ENCODE measurements at regions not wholly inside any gene's neighbourhood (a gene's known extent, or its start where the extent isn't known, plus 50 kb on each side); places are given as distances from the start of the nearest gene placed in this dataset.

DNA sequence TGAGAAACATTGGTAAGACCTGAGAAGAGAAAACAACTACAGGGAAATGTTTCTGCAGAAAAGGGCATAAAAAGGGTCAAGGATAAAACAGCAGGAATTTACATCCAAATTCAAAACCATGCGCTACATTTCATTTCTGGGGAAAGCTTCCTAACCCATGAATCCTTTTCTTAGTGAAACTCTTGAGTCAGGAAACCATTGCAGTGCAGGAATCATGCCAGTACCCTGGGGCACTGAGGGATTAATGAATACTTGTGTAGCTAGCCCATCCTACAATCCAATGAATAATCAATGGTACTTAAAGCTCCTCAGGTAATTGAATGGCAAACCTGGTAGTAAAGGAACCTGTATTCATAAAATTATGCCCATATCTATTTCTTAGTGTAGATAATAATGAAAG is 580.5 kb downstream of the TLE1 start:
- no peaks in the 10 kb centered on the region for H3K9me3 Mint-ChIP-seq (ENCODE audit: low read depth)
- no peak for DNase-seq (ENCODE audit: low spot score, unreplicated experiment)
- H3K36me3 Mint-ChIP-seq (ENCODE audit: insufficient read depth), result no peaks in the 10 kb centered on the region
- TF ChIP-seq, protein P1, sequence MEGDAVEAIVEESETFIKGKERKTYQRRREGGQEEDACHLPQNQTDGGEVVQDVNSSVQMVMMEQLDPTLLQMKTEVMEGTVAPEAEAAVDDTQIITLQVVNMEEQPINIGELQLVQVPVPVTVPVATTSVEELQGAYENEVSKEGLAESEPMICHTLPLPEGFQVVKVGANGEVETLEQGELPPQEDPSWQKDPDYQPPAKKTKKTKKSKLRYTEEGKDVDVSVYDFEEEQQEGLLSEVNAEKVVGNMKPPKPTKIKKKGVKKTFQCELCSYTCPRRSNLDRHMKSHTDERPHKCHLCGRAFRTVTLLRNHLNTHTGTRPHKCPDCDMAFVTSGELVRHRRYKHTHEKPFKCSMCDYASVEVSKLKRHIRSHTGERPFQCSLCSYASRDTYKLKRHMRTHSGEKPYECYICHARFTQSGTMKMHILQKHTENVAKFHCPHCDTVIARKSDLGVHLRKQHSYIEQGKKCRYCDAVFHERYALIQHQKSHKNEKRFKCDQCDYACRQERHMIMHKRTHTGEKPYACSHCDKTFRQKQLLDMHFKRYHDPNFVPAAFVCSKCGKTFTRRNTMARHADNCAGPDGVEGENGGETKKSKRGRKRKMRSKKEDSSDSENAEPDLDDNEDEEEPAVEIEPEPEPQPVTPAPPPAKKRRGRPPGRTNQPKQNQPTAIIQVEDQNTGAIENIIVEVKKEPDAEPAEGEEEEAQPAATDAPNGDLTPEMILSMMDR (IDR thresholded peaks at IDR 0.05; ENCODE audit: unreplicated experiment), result no peak
- no peak overlapping the region for H3K27ac Mint-ChIP-seq
- H3K27me3 Mint-ChIP-seq, result peaks cover 7% of the 10 kb centered on the region
- no peak overlapping the region for H3K4me3 Mint-ChIP-seq (ENCODE audit: low read depth)
- peaks cover 3% of the 10 kb centered on the region for H3K4me1 Mint-ChIP-seq (ENCODE audit: low read depth)

DNA sequence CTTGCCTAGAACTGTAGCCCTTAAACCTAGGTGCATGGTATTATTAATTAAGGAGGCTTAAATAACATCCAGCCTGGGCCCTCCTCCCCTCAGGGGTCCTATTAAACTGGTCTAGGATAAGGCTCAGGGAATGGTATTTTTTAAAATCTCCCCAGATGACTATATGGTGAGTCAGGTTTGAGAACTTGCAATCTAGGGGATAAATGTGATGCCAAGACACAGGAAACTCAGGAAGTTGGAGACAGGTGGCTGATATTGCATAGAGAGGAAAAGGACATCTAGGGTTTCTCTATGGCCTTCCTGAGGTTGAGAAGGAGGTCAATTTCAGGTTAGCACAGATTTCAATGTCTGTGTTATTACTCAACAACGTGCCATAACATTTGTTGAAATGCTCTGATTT is 581.0 kb downstream of the TLE1 start:
- no peak overlapping the region for H3K4me3 Mint-ChIP-seq (ENCODE audit: low read depth)
- H3K9me3 Mint-ChIP-seq (ENCODE audit: low read depth), result no peaks in the 10 kb centered on the region
- no peaks in the 10 kb centered on the region for H3K36me3 Mint-ChIP-seq (ENCODE audit: insufficient read depth)

DNA sequence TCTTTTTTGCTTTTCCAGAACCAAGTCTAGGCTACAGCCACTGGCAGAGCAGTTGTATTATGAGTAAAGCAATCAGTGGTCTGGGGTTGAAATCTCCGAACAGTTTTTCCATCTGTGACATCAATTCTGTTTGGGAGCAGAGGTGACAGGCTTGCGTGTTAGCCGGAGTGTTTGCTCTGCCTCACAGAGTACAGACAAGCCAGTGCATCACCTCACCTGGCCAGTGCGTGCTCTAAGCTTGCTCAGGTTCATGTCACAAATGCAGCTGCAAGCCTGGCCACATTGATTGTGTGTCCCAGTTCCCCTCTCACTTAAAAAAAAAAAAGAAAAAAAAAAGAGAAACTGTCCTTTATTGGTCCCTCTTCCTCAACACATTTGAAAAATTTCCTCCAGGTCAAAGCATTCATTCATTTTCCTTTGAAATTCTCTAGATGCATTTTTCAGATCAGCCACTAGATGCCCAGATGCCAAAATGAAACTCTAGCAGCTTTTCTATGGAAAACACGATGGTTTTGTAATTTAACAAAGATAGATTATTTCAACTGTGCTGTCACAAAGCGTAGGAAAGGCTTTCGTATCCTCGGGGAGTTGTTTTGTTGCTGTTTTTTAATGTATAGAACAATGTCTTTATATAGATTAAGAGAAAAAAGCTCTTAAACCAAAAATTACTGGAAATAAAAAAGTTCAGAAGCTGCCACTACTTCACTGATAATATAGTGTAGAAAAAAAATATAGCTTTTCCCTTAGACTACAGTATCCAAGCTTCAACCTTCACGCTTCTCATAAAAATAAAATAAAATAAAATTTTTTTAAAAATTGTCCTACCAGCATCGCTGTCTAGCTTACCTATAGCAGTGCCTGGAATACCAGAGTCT is 585.5 kb downstream of the TLE1 start:
- H3K4me3 Mint-ChIP-seq (ENCODE audit: low read depth), result no peak overlapping the region
- TF ChIP-seq, protein P1 (IDR thresholded peaks at IDR 0.05; ENCODE audit: unreplicated experiment), result peak; percentile 44
- H3K27ac Mint-ChIP-seq, result peak overlapping the region; percentile 19
- H3K27me3 Mint-ChIP-seq, result no peaks in the 10 kb centered on the region
- no peak for DNase-seq (ENCODE audit: low spot score, unreplicated experiment)
- H3K36me3 Mint-ChIP-seq (ENCODE audit: insufficient read depth), result no peaks in the 10 kb centered on the region
- peaks cover 20% of the 10 kb centered on the region for H3K4me1 Mint-ChIP-seq (ENCODE audit: low read depth)
- H3K9me3 Mint-ChIP-seq (ENCODE audit: low read depth), result peaks cover 12% of the 10 kb centered on the region

More for the DNA sequence above, 581.0 kb downstream of the TLE1 start:
- peaks cover 7% of the 10 kb centered on the region for H3K4me1 Mint-ChIP-seq (ENCODE audit: low read depth)
- H3K27me3 Mint-ChIP-seq, result peaks cover 3% of the 10 kb centered on the region
- DNase-seq (ENCODE audit: low spot score, unreplicated experiment), result no peak
- TF ChIP-seq, protein P1 (IDR thresholded peaks at IDR 0.05; ENCODE audit: unreplicated experiment), result no peak
- no peak overlapping the region for H3K27ac Mint-ChIP-seq

DNA sequence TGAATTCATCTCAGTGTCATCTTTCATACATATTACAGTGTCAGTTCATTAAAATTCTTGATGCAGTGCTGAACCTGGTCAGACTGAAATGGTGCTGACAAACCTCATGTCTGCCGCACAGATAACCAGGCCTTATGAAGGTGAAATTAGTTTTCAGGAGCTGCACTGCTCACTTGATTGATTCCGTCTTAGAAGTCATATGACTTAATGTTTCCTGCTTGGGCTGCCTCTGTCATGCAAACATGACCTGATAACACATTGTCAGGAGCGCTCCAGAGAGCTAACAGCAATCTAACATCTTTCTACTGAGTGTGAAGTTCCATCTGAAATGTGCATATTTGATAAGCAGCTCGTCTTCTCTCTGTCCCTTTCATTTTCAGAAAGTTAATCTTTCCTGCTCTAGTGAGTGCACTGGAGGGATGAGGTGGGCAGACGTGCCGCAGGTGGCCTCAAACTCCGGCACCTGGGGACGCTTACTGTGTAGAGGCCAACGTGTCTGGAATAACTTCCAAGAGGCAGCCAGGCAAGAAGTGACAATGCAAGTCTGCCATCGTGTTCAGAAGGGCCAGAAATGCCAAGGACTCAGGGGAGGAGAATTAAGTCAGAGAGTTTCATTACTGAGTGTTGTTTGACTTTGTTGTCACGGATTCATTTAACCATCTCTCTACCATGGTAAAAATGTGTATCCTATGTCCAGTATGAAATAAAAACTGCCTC is 592.1 kb downstream of the TLE1 start:
- no peak overlapping the region for H3K27ac Mint-ChIP-seq
- peaks cover 17% of the 10 kb centered on the region for H3K9me3 Mint-ChIP-seq (ENCODE audit: low read depth)
- no peak for DNase-seq (ENCODE audit: low spot score, unreplicated experiment)
- TF ChIP-seq, protein P1 (IDR thresholded peaks at IDR 0.05; ENCODE audit: unreplicated experiment), result no peak
- H3K27me3 Mint-ChIP-seq, result no peaks in the 10 kb centered on the region
- no peaks in the 10 kb centered on the region for H3K36me3 Mint-ChIP-seq (ENCODE audit: insufficient read depth)
- H3K4me3 Mint-ChIP-seq (ENCODE audit: low read depth), result no peak overlapping the region
- H3K4me1 Mint-ChIP-seq (ENCODE audit: low read depth), result peaks cover 5% of the 10 kb centered on the region

DNA sequence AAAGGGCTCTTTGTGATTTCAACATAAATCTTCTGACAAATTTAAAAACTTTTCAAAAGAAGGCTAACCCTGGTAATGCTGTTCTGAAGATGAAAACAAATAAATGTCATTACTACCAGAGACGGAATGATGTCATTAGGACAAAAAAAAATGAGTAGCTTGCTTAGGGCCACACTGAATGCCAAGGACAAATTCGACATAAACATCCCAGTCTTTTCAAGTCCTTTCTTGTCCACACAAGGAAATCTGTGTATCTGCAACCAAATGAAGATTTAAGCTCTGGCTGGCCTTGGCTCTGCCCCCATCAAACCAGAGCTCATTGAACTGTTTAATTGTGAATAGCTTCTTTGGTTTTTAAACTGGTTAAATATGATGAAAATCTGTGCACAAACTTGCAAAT is 592.7 kb downstream of the TLE1 start:
- H3K27ac Mint-ChIP-seq, result no peak overlapping the region

More for the DNA sequence above, 592.7 kb downstream of the TLE1 start:
- TF ChIP-seq, protein P1 (IDR thresholded peaks at IDR 0.05; ENCODE audit: unreplicated experiment), result no peak
- DNase-seq (ENCODE audit: low spot score, unreplicated experiment), result no peak
- no peaks in the 10 kb centered on the region for H3K27me3 Mint-ChIP-seq
- H3K36me3 Mint-ChIP-seq (ENCODE audit: insufficient read depth), result no peaks in the 10 kb centered on the region
- peaks cover 17% of the 10 kb centered on the region for H3K9me3 Mint-ChIP-seq (ENCODE audit: low read depth)
- H3K4me1 Mint-ChIP-seq (ENCODE audit: low read depth), result peaks cover 2% of the 10 kb centered on the region
- no peak overlapping the region for H3K4me3 Mint-ChIP-seq (ENCODE audit: low read depth)

All from progenitor cell of endocrine pancreas (in vitro differentiated cells).